Stimulated activated naive B cell treated with anti-CD40 and anti-IgM and Interleukin-4, amounts not matched to agents 10 μg/mL and 1 μg/mL and 100 μg/mL, for 72 hours (primary cell): ENCODE measurements at regions not wholly inside any gene's neighbourhood (a gene's known extent, or its start where the extent isn't known, plus 50 kb on each side); places are given as distances from the start of the nearest gene placed in this dataset.
A peak's percentile ranks its signal among the peaks of the same experiment; 100 is the strongest.
"Not testable (repeated sequence)": the region's sequence is repeated elsewhere in the genome, so short reads cannot be mapped to it uniquely, and the experiment has no call there.

Experiments
- ATAC-seq, 2 donors: fragments of 150-1000 bp; cut with Tn5 transposase; replicated peaks; 2 replicates each; pipeline ENCODE4 v1.10.0; 2021; ENCODE audit warnings: moderate library complexity in 1 of 2
- DNase-seq: peaks from one replicate; pipeline ENCODE4 v3.0.0; 2021
- H3K27ac Mint-ChIP-seq: one replicate; pipeline ENCODE4 v1.8.0; 2022; ENCODE audit warnings: mild to moderate bottlenecking, mixed read lengths
- H3K27me3 Mint-ChIP-seq, 2 donors: one replicate each; pipeline ENCODE4 v1.8.0; 2022; ENCODE audit warnings: mixed read lengths in 2 of 2
- H3K36me3 Mint-ChIP-seq, 2 donors: one replicate each; pipeline ENCODE4 v1.8.0; 2022; ENCODE audit warnings: mixed read lengths in 2 of 2, mild to moderate bottlenecking in 1 of 2
- H3K4me1 Mint-ChIP-seq, 2 donors: one replicate each; pipeline ENCODE4 v1.8.0; 2022; ENCODE audit warnings: mixed read lengths in 2 of 2, mild to moderate bottlenecking in 1 of 2
- H3K4me3 Mint-ChIP-seq, 2 donors: one replicate each; pipeline ENCODE4 v1.8.0; 2022; ENCODE audit warnings: mild to moderate bottlenecking in 2 of 2, mixed read lengths in 2 of 2, moderate library complexity in 1 of 2
- H3K9me3 Mint-ChIP-seq, 2 donors: one replicate each; pipeline ENCODE4 v1.8.0; 2022; ENCODE audit warnings: mixed read lengths in 2 of 2, mild to moderate bottlenecking in 1 of 2

DNA sequence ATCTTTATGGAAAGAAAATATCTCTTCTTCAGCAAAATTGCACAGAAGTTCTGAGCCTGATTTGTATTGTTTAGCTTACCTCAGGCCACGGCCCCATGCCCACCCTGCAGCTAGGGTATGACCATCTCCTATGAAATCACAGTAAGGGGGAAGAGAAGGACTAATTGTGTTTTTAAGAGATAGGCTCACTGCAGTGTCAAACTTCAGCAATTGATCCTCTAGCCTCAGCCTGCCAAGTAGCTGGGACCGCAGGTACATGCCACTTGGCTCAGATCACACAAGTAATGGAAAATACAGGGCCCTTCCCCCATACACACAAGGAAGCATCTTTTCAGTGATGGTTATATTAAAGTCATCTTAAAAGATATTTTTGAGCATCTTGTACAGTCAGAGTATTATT lies 60.0 kb downstream of the DMAC1 start:
- H3K4me3 Mint-ChIP-seq, result no peak overlapping the region
- no peaks in the 10 kb centered on the region for H3K4me1 Mint-ChIP-seq
- no peak for DNase-seq
- peaks cover 4 to 6% of the 10 kb centered on the region in 2 donors for H3K27me3 Mint-ChIP-seq
- no peaks in the 10 kb centered on the region for H3K36me3 Mint-ChIP-seq
- ATAC-seq, result peak; percentile 19 to 66
- H3K27ac Mint-ChIP-seq, result peak overlapping the region; percentile 51
- H3K9me3 Mint-ChIP-seq, result no peaks in the 10 kb centered on the region

DNA sequence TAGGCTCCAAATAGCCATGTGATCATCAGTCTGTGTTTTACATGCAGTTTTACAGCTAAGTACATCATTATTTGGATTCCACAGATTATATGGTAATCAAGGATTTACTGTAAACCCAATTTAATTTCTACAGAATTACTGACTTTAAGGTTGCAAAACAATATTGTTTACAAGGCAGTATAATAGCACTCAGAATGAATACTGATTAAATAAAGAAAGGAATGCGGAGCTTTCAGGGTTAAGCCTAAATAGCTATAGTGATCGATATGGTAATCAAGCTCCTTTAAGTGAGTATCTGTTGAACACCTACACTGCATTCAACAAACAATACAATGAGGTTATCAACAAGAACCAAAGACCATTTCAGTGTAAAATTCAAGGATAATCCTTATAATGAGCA lies 64.3 kb downstream of the DMAC1 start:
- Mint-ChIP-seq H3K4me1 (no peaks in the 10 kb centered on the region), H3K36me3 (no peaks in the 10 kb centered on the region), H3K27ac (no peak overlapping the region), H3K9me3 (peaks cover 0 to 1% of the 10 kb centered on the region in 2 donors), H3K27me3 (peaks cover 4 to 10% of the 10 kb centered on the region in 2 donors), H3K4me3 (no peak overlapping the region)
- DNase-seq (no peak), ATAC-seq (no peak)

DNA sequence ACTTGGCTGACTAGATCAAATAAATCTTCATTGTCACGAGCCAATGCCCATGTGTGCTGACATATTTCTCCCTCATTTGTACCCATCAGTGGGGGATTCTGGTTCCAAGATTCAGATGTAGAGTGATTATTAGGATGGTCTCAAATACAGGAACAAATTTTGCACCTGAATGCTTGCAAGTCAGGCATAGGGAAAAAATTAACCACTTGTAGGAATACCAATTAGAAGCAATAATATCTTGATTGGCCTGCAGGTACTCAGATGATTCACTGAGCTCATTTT lies 69.5 kb downstream of the DMAC1 start:
- ATAC-seq (no peak), DNase-seq (no peak)
- H3K27me3 Mint-ChIP-seq, result peaks cover 5% of the 10 kb centered on the region in 2 donors
- H3K4me1 Mint-ChIP-seq, result no peaks in the 10 kb centered on the region
- peaks cover 0 to 1% of the 10 kb centered on the region in 2 donors for H3K9me3 Mint-ChIP-seq
- H3K27ac Mint-ChIP-seq, result no peak overlapping the region
- H3K4me3 Mint-ChIP-seq, result no peak overlapping the region
- H3K36me3 Mint-ChIP-seq, result no peaks in the 10 kb centered on the region

- H3K27me3 Mint-ChIP-seq, result peaks cover 5 to 9% of the 10 kb centered on the region in 2 donors
- H3K4me3 Mint-ChIP-seq, result no peak overlapping the region
- peaks cover 0 to 1% of the 10 kb centered on the region in 2 donors for H3K9me3 Mint-ChIP-seq
- no peak for ATAC-seq
- H3K4me1 Mint-ChIP-seq, result no peaks in the 10 kb centered on the region
- DNase-seq, result no peak
- H3K27ac Mint-ChIP-seq, result no peak overlapping the region
- no peaks in the 10 kb centered on the region for H3K36me3 Mint-ChIP-seq
Measured at GRCh38 chr9:7729371-7730163, 70.0 kb downstream of the DMAC1 start.

DNA sequence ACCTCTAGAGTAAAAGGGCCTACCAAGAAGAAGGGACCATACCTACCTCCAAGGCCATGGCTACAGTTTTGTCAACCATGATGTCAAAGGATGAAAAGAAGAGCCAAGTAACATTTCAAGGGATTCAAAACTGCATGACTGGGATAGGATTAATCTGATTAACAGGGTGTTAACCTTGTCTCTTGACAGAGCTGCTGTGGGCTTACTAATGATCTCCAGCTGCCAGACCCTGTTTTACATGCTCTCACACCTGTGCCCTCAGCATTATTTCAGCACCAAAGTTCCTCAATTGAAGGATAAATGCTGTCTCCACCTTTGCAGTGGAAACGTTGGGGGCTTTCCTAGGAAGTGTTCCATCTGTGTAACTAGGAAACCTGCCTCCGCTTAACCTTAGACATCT lies 78.3 kb downstream of the DMAC1 start:
- H3K27ac Mint-ChIP-seq, result no peak overlapping the region
- H3K27me3 Mint-ChIP-seq, result peaks cover 0 to 7% of the 10 kb centered on the region in 2 donors
- H3K36me3 Mint-ChIP-seq, result no peaks in the 10 kb centered on the region
- ATAC-seq (no peak), DNase-seq (no peak)
- H3K4me3 Mint-ChIP-seq, result no peak overlapping the region
- peaks cover 0 to 3% of the 10 kb centered on the region in 2 donors for H3K9me3 Mint-ChIP-seq
- no peaks in the 10 kb centered on the region for H3K4me1 Mint-ChIP-seq

GRCh38 chr9:7713088-7713487 lies 86.5 kb downstream of the DMAC1 start:
- not testable (repeated sequence) for H3K9me3 Mint-ChIP-seq, H3K4me3 Mint-ChIP-seq, H3K4me1 Mint-ChIP-seq, DNase-seq, H3K27ac Mint-ChIP-seq, ATAC-seq, H3K36me3 Mint-ChIP-seq
- H3K27me3 Mint-ChIP-seq, result peaks cover 0 to 18% of the 10 kb centered on the region in 2 donors

DNA sequence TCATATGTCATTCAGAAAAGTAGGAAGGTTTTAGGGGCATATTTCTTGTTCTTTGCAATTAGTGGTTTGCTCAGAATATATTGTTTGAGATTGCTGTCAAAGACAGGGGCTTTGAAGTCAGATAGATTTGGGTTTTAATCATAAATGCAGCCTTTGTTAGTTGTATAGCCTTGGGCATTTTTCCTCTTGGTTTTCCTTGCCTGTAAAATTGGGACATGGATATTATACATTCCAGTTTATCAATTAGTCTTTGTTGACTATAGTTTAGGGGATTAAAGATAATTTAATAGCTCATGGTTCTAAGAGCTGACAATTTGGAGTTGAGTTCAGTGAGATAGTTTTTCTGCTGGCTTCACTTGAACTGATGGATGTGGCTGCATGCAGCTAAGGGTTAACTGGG lies 88.9 kb downstream of the DMAC1 start:
- no peaks in the 10 kb centered on the region for H3K9me3 Mint-ChIP-seq
- DNase-seq (no peak), ATAC-seq (no peak)
- H3K4me3 Mint-ChIP-seq, result no peak overlapping the region
- peaks cover 0 to 14% of the 10 kb centered on the region in 2 donors for H3K27me3 Mint-ChIP-seq
- H3K36me3 Mint-ChIP-seq, result no peaks in the 10 kb centered on the region
- no peaks in the 10 kb centered on the region for H3K4me1 Mint-ChIP-seq
- no peak overlapping the region for H3K27ac Mint-ChIP-seq

GRCh38 chr9:7707934-7708333 lies 91.6 kb downstream of the DMAC1 start:
- peaks cover 0 to 3% of the 10 kb centered on the region in 2 donors for H3K9me3 Mint-ChIP-seq
- no peak for ATAC-seq
- H3K4me3 Mint-ChIP-seq, result no peak overlapping the region
- H3K36me3 Mint-ChIP-seq, result no peaks in the 10 kb centered on the region
- H3K4me1 Mint-ChIP-seq, result no peaks in the 10 kb centered on the region
- no peak overlapping the region for H3K27ac Mint-ChIP-seq
- no peak for DNase-seq
- H3K27me3 Mint-ChIP-seq, result peaks cover 13 to 21% of the 10 kb centered on the region in 2 donors

GRCh38 chr9:7704543-7704942 lies 95.0 kb downstream of the DMAC1 start:
- no peak for DNase-seq
- Mint-ChIP-seq H3K27ac (no peak overlapping the region), H3K9me3 (peaks cover 0 to 5% of the 10 kb centered on the region in 2 donors), H3K27me3 (peaks cover 21 to 25% of the 10 kb centered on the region in 2 donors), H3K4me3 (no peak overlapping the region), H3K4me1 (no peaks in the 10 kb centered on the region), H3K36me3 (no peaks in the 10 kb centered on the region)
- no peak for ATAC-seq

DNA sequence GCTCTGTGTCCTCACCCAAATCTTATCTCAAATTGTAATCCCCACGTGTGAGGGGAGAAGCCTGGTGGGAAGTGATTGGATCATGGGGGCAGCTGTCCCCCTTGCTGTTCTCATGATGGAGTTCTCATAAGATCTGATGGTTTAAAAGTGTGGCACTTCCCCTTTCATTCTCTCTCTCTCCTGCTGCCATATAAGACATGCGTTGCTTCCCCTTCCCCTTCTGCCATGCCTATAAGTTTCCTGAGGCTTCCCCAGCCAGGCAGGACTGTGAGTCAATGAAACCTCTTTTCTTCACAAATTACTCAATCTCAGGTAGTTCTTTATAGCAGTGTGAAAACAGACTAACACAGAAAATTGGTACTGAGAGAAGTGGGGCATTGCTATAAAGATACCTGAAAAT lies 107.7 kb downstream of the DMAC1 start:
- no peak overlapping the region for H3K4me3 Mint-ChIP-seq
- ATAC-seq, result peak; percentile 33 to 71
- H3K9me3 Mint-ChIP-seq, result peaks cover 4 to 6% of the 10 kb centered on the region in 2 donors
- no peaks in the 10 kb centered on the region for H3K27me3 Mint-ChIP-seq
- H3K36me3 Mint-ChIP-seq, result peaks cover 0 to 1% of the 10 kb centered on the region in 2 donors
- H3K27ac Mint-ChIP-seq, result no peak overlapping the region
- no peak for DNase-seq
- H3K4me1 Mint-ChIP-seq, result peaks cover 5 to 8% of the 10 kb centered on the region in 2 donors

- Mint-ChIP-seq H3K27me3 (no peaks in the 10 kb centered on the region), H3K4me3 (no peak overlapping the region), H3K27ac (no peak overlapping the region), H3K4me1 (peaks cover 5 to 8% of the 10 kb centered on the region in 2 donors), H3K9me3 (peaks cover 4 to 6% of the 10 kb centered on the region in 2 donors), H3K36me3 (peaks cover 0 to 1% of the 10 kb centered on the region in 2 donors)
- ATAC-seq (no peak), DNase-seq (no peak)
Measured at GRCh38 chr9:7690014-7690413, 109.6 kb downstream of the DMAC1 start.

DNA sequence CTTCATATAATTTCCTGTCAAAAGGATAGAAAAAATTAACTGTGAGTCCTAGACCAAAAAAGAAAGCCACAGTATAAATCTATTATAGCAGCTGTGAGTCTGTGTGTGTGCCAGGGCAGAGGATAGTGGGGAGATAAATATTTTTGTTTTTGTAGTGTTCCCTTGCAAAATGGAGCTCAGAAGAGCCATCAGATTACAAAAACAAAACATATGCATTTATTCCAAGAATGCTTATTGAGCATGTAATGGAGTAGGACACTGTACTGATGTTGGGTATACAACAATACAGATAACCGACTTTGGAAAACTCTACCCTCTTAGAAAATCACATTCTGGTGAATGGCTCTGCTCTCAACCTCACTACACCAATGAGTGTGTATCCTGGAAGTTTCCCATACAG lies 111.0 kb downstream of the DMAC1 start:
- Mint-ChIP-seq H3K9me3 (peaks cover 4 to 5% of the 10 kb centered on the region in 2 donors), H3K4me3 (no peak overlapping the region), H3K36me3 (peaks cover 0 to 1% of the 10 kb centered on the region in 2 donors), H3K27ac (no peak overlapping the region), H3K4me1 (peaks cover 5 to 8% of the 10 kb centered on the region in 2 donors), H3K27me3 (no peaks in the 10 kb centered on the region)
- ATAC-seq, result no peak
- no peak for DNase-seq

- Mint-ChIP-seq H3K4me3 (no peak overlapping the region), H3K27me3 (peaks cover 3 to 16% of the 10 kb centered on the region in 2 donors), H3K4me1 (no peaks in the 10 kb centered on the region), H3K9me3 (no peaks in the 10 kb centered on the region), H3K36me3 (no peaks in the 10 kb centered on the region), H3K27ac (no peak overlapping the region)
- DNase-seq (no peak), ATAC-seq (no peak)
Measured at GRCh38 chr9:7676609-7677156, 122.9 kb downstream of the DMAC1 start.

GRCh38 chr9:7671847-7672246 lies 127.7 kb downstream of the DMAC1 start:
- no peaks in the 10 kb centered on the region for H3K4me1 Mint-ChIP-seq
- no peak for ATAC-seq
- no peaks in the 10 kb centered on the region for H3K36me3 Mint-ChIP-seq

GRCh38 chr9:7668541-7668940 lies 131.0 kb downstream of the DMAC1 start:
- no peak overlapping the region for H3K4me3 Mint-ChIP-seq
- no peak for ATAC-seq
- no peaks in the 10 kb centered on the region for H3K4me1 Mint-ChIP-seq
- H3K36me3 Mint-ChIP-seq, result no peaks in the 10 kb centered on the region
- no peak for DNase-seq
- H3K9me3 Mint-ChIP-seq, result no peaks in the 10 kb centered on the region
- H3K27ac Mint-ChIP-seq, result no peak overlapping the region
- peaks cover 3 to 16% of the 10 kb centered on the region in 2 donors for H3K27me3 Mint-ChIP-seq

More at GRCh38 chr9:7671847-7672246, 127.7 kb downstream of the DMAC1 start:
- Mint-ChIP-seq H3K27me3 (peaks cover 3 to 7% of the 10 kb centered on the region in 2 donors), H3K9me3 (no peaks in the 10 kb centered on the region), H3K4me3 (no peak overlapping the region), H3K27ac (no peak overlapping the region)
- no peak for DNase-seq
